ENCODE measurements at regions not wholly inside any gene's neighbourhood (a gene's known extent, or its start where the extent isn't known, plus 50 kb on each side); places are given as distances from the start of the nearest gene placed in this dataset.

DNA sequence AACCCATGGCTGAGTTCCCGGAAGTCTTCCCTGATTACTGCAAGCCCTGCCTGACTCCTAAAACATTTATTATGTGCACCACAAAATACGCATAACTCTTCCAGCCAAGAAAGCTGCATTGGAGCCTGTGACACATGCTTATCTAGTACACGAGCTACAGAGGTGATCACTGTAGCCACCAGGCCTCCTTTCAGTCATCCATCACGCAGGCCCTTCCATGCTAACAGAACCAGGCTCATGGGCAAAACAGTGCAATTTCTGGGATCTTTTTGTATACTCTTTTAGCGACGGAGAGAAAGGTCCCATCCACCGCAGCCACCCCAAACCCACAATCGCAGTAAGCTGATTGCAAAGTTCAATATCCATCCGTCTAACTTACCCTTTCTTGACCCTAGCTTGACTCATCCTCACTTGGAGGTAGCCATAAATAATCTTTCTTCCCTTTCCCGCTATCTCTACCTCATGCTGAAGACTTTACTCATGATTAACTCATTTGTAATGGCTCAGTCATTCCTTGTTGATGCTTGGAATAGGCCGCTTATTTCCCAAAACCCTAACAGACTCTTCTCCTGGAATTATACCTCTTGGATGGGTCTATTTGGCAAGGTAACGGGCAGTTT, 1203.5 kb downstream of the TYW1 start:
- no peak overlapping the region for H3K4me2 ChIP-seq (ENCODE audit: low read length)
- DNase-seq (no peak), ATAC-seq (no peak)
- intact Hi-C loops (cut with micrococcal nuclease) = no loop called here
- no peak overlapping the region for H3K4me3 ChIP-seq (ENCODE audit: low read length)
- H3F3A ChIP-seq (ENCODE audit: low read length, unreplicated experiment) = no peaks in the 10 kb centered on the region
- H2AFZ ChIP-seq (ENCODE audit: low read length) = no peak overlapping the region
- ChIA-PET CTCF (no interaction called here), POLR2A (ENCODE audit: unreplicated experiment) (no interaction called here)
- no peaks in the 10 kb centered on the region for H4K20me1 ChIP-seq (ENCODE audit: low read length)
- no peaks in the 10 kb centered on the region for H3K36me3 ChIP-seq (ENCODE audit: low read depth, low read length)
- H3K27ac ChIP-seq (ENCODE audit: low read length) = no peak overlapping the region
- H3K9me3 ChIP-seq (ENCODE audit: low read length) = no peaks in the 10 kb centered on the region
- no peaks in the 10 kb centered on the region for H3K79me2 ChIP-seq (ENCODE audit: low read length)
- no peaks in the 10 kb centered on the region for H3K4me1 ChIP-seq (ENCODE audit: insufficient read depth, low read length)
- H3K27me3 ChIP-seq (ENCODE audit: low read length) = no peaks in the 10 kb centered on the region
- H3K9ac ChIP-seq (ENCODE audit: low read length) = no peak overlapping the region
- H3K9me2 ChIP-seq (replicated peaks; ENCODE audit: low read length) = no peaks in the 10 kb centered on the region
- no peak for TF ChIP-seq CTCF (conservative IDR thresholded peaks at IDR 0.05; ENCODE audit: low read depth, low read length)
- BruUV-seq (replicated peaks) = no TSS peak

DNA sequence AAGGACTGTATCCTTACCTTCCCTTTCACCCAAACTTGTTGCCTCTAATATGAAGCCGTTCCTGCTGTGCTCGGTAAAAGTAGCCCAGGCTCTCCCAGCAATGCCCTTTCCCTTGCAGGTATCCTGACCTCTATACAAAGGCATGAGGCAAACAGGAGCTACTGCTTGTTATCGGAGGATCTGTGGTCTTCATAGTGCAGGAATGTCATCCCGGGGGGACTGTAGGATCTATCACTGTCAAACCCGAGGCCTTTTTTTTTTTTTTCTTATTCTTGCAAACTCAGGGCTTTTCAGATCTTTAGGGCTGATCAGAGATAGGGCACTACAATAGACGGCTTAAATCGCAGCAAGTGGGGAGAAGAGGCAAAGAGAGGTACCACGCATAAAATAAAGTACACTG, 1206.6 kb downstream of the TYW1 start:
- H3F3A ChIP-seq (ENCODE audit: low read length, unreplicated experiment) = no peaks in the 10 kb centered on the region
- no TSS peak for BruUV-seq (replicated peaks)
- no peaks in the 10 kb centered on the region for H3K9me3 ChIP-seq (ENCODE audit: low read length)
- DNase-seq = no peak
- ATAC-seq = no peak
- H3K9me2 ChIP-seq (replicated peaks; ENCODE audit: low read length) = no peaks in the 10 kb centered on the region
- intact Hi-C loops (cut with micrococcal nuclease) = no loop called here
- H3K4me2 ChIP-seq (ENCODE audit: low read length) = no peak overlapping the region
- no peak overlapping the region for H3K9ac ChIP-seq (ENCODE audit: low read length)
- no peaks in the 10 kb centered on the region for H3K27me3 ChIP-seq (ENCODE audit: low read length)
- H3K79me2 ChIP-seq (ENCODE audit: low read length) = no peaks in the 10 kb centered on the region
- CTCF ChIA-PET = no interaction called here
- H3K27ac ChIP-seq (ENCODE audit: low read length) = no peak overlapping the region
- no peaks in the 10 kb centered on the region for H4K20me1 ChIP-seq (ENCODE audit: low read length)
- no peak for TF ChIP-seq EZH2phosphoT487 (IDR thresholded peaks at IDR 0.05; ENCODE audit: borderline replicate concordance, low read length)
- TF ChIP-seq EZH2 (IDR thresholded peaks at IDR 0.05; ENCODE audit: low read length, unreplicated experiment) = no peak
- TF ChIP-seq CTCF (conservative IDR thresholded peaks at IDR 0.05; ENCODE audit: low read depth, low read length) = no peak
- POLR2A ChIA-PET (ENCODE audit: unreplicated experiment) = no interaction called here
- no peak overlapping the region for H2AFZ ChIP-seq (ENCODE audit: low read length)
- H3K36me3 ChIP-seq (ENCODE audit: low read depth, low read length) = no peaks in the 10 kb centered on the region
- no peaks in the 10 kb centered on the region for H3K4me1 ChIP-seq (ENCODE audit: insufficient read depth, low read length)
- no peak overlapping the region for H3K4me3 ChIP-seq (ENCODE audit: low read length)

DNA sequence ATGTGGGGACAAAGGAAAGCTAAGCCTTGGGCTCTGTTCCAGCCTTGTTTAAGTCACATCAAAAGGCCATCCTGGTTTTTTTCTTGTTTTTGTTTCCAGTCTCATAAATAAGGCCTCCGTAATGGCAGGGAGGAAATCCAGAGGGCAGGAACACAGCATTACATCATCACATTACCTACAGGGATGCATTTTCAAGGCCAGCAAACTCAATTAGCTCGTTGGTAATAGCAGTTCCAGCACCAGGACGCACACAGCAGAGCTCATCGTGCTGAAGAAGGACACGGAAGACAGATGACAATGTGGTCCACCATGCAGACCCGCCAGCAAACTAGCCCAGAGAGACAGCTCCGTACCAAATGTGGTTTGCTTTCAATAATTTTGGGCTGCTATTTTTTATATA, 1209.2 kb downstream of the TYW1 start:
- intact Hi-C loops (cut with micrococcal nuclease) = no loop called here
- H3K9me2 ChIP-seq (replicated peaks; ENCODE audit: low read length) = no peaks in the 10 kb centered on the region
- H3K36me3 ChIP-seq (ENCODE audit: low read depth, low read length) = no peaks in the 10 kb centered on the region
- H3K27ac ChIP-seq (ENCODE audit: low read length) = no peak overlapping the region
- no peaks in the 10 kb centered on the region for H3K4me1 ChIP-seq (ENCODE audit: insufficient read depth, low read length)
- H3K9me3 ChIP-seq (ENCODE audit: low read length) = no peaks in the 10 kb centered on the region
- H3K4me3 ChIP-seq (ENCODE audit: low read length) = no peak overlapping the region
- no peak for TF ChIP-seq CTCF (conservative IDR thresholded peaks at IDR 0.05; ENCODE audit: low read depth, low read length)
- TF ChIP-seq EZH2phosphoT487 (IDR thresholded peaks at IDR 0.05; ENCODE audit: borderline replicate concordance, low read length) = no peak
- no peak for TF ChIP-seq EZH2 (IDR thresholded peaks at IDR 0.05; ENCODE audit: low read length, unreplicated experiment)
- BruUV-seq (replicated peaks) = no TSS peak
- H3K4me2 ChIP-seq (ENCODE audit: low read length) = no peak overlapping the region
- DNase-seq (no peak), ATAC-seq (no peak)
- no peak overlapping the region for H3K9ac ChIP-seq (ENCODE audit: low read length)
- H3F3A ChIP-seq (ENCODE audit: low read length, unreplicated experiment) = no peaks in the 10 kb centered on the region
- POLR2A ChIA-PET (ENCODE audit: unreplicated experiment) = no interaction called here
- H3K79me2 ChIP-seq (ENCODE audit: low read length) = no peaks in the 10 kb centered on the region
- H3K27me3 ChIP-seq (ENCODE audit: low read length) = no peaks in the 10 kb centered on the region
- CTCF ChIA-PET = no interaction called here
- H4K20me1 ChIP-seq (ENCODE audit: low read length) = no peaks in the 10 kb centered on the region
- no peak overlapping the region for H2AFZ ChIP-seq (ENCODE audit: low read length)
